K562 (cell line): ENCODE measurements at regions not wholly inside any gene's neighbourhood (a gene's known extent, or its start where the extent isn't known, plus 50 kb on each side); places are given as distances from the start of the nearest gene placed in this dataset.

ENCODE experiments used
- BCOR ChIP-seq: fragments of 450-650 bp; IDR thresholded peaks from 2 replicates; pipeline ENCODE4 v1.6.1; 2016
- BRF1 ChIP-seq: IDR thresholded peaks from 3 replicates; pipeline ENCODE4 v1.6.1; 2011; ENCODE audit warnings: borderline replicate concordance, mild to moderate bottlenecking; ENCODE audit not compliant: insufficient read length; ENCODE audit errors: extremely low read depth
- CREBBP ChIP-seq: IDR thresholded peaks from one replicate; pipeline ENCODE4 v1.6.1; 2012; ENCODE audit warnings: low read depth, mild to moderate bottlenecking, control low read depth, inconsistent platforms, low read length
- IRF1 ChIP-seq: sonication (generic); formaldehyde crosslinking; IDR thresholded peaks from 2 replicates; pipeline ENCODE4 v1.8.0; 2022; ENCODE audit warnings: missing genetic modification reagents, mild to moderate bottlenecking, borderline replicate concordance
- NFRKB ChIP-seq: fragments of 450-650 bp; IDR thresholded peaks from 2 replicates; pipeline ENCODE4 v1.6.1; 2016; ENCODE audit warnings: low read depth
- NR2C2 ChIP-seq, 2 experiments: fragments of 200-800 bp in 1 of 2; sonication (Bioruptor generic) in 1 of 2; sonication (generic) in 1 of 2; formaldehyde crosslinking in 1 of 2; IDR thresholded peaks; 2 replicates each; pipeline versions ENCODE4 v1.6.1 to v1.8.0; 2016 to 2022; ENCODE audit warnings: mild to moderate bottlenecking in 1 of 2, missing compliant biosample characterization in 1 of 2, missing genetic modification characterization in 1 of 2, missing genetic modification reagents in 1 of 2
- YBX1 ChIP-seq: fragments of 450-650 bp; IDR thresholded peaks from 2 replicates; pipeline ENCODE4 v1.7.1; 2016; ENCODE audit warnings: mild to moderate bottlenecking
- ZNF212 ChIP-seq: fragments of 450-650 bp; formaldehyde crosslinking; IDR thresholded peaks from 2 replicates; pipeline ENCODE4 v1.4.0; 2020; ENCODE audit warnings: mild to moderate bottlenecking
- ZNF507 ChIP-seq: conservative IDR thresholded peaks from 2 replicates; pipeline ENCODE4 v1.6.1; 2017; ENCODE audit warnings: missing genetic modification characterization, missing compliant biosample characterization
- TF ChIP-seq, protein P1 (sequence below): fragments of 200-600 bp; sonication (generic); IDR thresholded peaks from one replicate; pipeline ENCODE4 v1.6.1; 2012; ENCODE audit warnings: mild to moderate bottlenecking, low read depth, low read length, inconsistent platforms
- TF ChIP-seq, protein P2 (sequence below): fragments of 450-650 bp; IDR thresholded peaks from 2 replicates; pipeline ENCODE4 v1.6.1; 2016; ENCODE audit warnings: low read depth, mild to moderate bottlenecking, moderate library complexity
- TF ChIP-seq, protein P3 (sequence below): fragments of 250-450 bp; sonication (Bioruptor Pico); IDR thresholded peaks from 2 replicates; pipeline ENCODE4 v1.4.0; 2020; ENCODE audit warnings: mild to moderate bottlenecking, moderate library complexity, borderline replicate concordance

GRCh38 chrX:13248867-13249486 is 70.9 kb downstream of the ATXN3L start (continued):
- TF ChIP-seq, protein P1, sequence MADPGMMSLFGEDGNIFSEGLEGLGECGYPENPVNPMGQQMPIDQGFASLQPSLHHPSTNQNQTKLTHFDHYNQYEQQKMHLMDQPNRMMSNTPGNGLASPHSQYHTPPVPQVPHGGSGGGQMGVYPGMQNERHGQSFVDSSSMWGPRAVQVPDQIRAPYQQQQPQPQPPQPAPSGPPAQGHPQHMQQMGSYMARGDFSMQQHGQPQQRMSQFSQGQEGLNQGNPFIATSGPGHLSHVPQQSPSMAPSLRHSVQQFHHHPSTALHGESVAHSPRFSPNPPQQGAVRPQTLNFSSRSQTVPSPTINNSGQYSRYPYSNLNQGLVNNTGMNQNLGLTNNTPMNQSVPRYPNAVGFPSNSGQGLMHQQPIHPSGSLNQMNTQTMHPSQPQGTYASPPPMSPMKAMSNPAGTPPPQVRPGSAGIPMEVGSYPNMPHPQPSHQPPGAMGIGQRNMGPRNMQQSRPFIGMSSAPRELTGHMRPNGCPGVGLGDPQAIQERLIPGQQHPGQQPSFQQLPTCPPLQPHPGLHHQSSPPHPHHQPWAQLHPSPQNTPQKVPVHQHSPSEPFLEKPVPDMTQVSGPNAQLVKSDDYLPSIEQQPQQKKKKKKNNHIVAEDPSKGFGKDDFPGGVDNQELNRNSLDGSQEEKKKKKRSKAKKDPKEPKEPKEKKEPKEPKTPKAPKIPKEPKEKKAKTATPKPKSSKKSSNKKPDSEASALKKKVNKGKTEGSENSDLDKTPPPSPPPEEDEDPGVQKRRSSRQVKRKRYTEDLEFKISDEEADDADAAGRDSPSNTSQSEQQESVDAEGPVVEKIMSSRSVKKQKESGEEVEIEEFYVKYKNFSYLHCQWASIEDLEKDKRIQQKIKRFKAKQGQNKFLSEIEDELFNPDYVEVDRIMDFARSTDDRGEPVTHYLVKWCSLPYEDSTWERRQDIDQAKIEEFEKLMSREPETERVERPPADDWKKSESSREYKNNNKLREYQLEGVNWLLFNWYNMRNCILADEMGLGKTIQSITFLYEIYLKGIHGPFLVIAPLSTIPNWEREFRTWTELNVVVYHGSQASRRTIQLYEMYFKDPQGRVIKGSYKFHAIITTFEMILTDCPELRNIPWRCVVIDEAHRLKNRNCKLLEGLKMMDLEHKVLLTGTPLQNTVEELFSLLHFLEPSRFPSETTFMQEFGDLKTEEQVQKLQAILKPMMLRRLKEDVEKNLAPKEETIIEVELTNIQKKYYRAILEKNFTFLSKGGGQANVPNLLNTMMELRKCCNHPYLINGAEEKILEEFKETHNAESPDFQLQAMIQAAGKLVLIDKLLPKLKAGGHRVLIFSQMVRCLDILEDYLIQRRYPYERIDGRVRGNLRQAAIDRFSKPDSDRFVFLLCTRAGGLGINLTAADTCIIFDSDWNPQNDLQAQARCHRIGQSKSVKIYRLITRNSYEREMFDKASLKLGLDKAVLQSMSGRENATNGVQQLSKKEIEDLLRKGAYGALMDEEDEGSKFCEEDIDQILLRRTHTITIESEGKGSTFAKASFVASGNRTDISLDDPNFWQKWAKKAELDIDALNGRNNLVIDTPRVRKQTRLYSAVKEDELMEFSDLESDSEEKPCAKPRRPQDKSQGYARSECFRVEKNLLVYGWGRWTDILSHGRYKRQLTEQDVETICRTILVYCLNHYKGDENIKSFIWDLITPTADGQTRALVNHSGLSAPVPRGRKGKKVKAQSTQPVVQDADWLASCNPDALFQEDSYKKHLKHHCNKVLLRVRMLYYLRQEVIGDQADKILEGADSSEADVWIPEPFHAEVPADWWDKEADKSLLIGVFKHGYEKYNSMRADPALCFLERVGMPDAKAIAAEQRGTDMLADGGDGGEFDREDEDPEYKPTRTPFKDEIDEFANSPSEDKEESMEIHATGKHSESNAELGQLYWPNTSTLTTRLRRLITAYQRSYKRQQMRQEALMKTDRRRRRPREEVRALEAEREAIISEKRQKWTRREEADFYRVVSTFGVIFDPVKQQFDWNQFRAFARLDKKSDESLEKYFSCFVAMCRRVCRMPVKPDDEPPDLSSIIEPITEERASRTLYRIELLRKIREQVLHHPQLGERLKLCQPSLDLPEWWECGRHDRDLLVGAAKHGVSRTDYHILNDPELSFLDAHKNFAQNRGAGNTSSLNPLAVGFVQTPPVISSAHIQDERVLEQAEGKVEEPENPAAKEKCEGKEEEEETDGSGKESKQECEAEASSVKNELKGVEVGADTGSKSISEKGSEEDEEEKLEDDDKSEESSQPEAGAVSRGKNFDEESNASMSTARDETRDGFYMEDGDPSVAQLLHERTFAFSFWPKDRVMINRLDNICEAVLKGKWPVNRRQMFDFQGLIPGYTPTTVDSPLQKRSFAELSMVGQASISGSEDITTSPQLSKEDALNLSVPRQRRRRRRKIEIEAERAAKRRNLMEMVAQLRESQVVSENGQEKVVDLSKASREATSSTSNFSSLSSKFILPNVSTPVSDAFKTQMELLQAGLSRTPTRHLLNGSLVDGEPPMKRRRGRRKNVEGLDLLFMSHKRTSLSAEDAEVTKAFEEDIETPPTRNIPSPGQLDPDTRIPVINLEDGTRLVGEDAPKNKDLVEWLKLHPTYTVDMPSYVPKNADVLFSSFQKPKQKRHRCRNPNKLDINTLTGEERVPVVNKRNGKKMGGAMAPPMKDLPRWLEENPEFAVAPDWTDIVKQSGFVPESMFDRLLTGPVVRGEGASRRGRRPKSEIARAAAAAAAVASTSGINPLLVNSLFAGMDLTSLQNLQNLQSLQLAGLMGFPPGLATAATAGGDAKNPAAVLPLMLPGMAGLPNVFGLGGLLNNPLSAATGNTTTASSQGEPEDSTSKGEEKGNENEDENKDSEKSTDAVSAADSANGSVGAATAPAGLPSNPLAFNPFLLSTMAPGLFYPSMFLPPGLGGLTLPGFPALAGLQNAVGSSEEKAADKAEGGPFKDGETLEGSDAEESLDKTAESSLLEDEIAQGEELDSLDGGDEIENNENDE = no peak
- TF ChIP-seq NR2C2 (CRISPR knock-in tag; IDR thresholded peaks at IDR 0.05) (no peak), NR2C2 (tag; IDR thresholded peaks at IDR 0.05) (no peak), ZNF212 (no peak), BCOR (no peak), NFRKB (no peak), IRF1 (CRISPR knock-in tag) (no peak), CREBBP (no peak), YBX1 (no peak), BRF1 (no peak), ZNF507 (no peak)
- TF ChIP-seq, protein P2, sequence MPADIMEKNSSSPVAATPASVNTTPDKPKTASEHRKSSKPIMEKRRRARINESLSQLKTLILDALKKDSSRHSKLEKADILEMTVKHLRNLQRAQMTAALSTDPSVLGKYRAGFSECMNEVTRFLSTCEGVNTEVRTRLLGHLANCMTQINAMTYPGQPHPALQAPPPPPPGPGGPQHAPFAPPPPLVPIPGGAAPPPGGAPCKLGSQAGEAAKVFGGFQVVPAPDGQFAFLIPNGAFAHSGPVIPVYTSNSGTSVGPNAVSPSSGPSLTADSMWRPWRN = no peak
- TF ChIP-seq, protein P3, sequence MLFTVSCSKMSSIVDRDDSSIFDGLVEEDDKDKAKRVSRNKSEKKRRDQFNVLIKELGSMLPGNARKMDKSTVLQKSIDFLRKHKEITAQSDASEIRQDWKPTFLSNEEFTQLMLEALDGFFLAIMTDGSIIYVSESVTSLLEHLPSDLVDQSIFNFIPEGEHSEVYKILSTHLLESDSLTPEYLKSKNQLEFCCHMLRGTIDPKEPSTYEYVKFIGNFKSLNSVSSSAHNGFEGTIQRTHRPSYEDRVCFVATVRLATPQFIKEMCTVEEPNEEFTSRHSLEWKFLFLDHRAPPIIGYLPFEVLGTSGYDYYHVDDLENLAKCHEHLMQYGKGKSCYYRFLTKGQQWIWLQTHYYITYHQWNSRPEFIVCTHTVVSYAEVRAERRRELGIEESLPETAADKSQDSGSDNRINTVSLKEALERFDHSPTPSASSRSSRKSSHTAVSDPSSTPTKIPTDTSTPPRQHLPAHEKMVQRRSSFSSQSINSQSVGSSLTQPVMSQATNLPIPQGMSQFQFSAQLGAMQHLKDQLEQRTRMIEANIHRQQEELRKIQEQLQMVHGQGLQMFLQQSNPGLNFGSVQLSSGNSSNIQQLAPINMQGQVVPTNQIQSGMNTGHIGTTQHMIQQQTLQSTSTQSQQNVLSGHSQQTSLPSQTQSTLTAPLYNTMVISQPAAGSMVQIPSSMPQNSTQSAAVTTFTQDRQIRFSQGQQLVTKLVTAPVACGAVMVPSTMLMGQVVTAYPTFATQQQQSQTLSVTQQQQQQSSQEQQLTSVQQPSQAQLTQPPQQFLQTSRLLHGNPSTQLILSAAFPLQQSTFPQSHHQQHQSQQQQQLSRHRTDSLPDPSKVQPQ (CRISPR knock-in tag) = no peak
